Caco-2 (cell line): ENCODE measurements at regions not wholly inside any gene's neighbourhood (a gene's known extent, or its start where the extent isn't known, plus 50 kb on each side); places are given as distances from the start of the nearest gene placed in this dataset.

Experiments used
- BruUV-seq: library from RNA; stranded (reverse); fragments of 400-500 nt; replicated peaks from 2 replicates; lab custom pipeline; 2021; lab: Mats Ljungman, UMichigan
- CTCF ChIA-PET: fragments of 300-600 bp; sonication (Branson Sonifier 250); formaldehyde crosslinking; loops from one replicate; lab custom pipeline; 2022; ENCODE audit warnings: antibody characterized with exemption; lab: Charles Lee
- POLR2A ChIA-PET: fragments of 300-600 bp; sonication (Branson Sonifier 250); formaldehyde crosslinking; loops from one replicate; lab custom pipeline; 2022; ENCODE audit warnings: antibody characterized with exemption; lab: Charles Lee
- DNase-seq, 2 experiments: peaks; one replicate each; pipeline versions ENCODE4 v3.0.0 to v3.0.0-alpha.2; 2020 to 2022
- H3K27me3 ChIP-seq: replicated peaks from 2 replicates; pipeline ENCODE4 v1.6.0; 2011; ENCODE audit warnings: low read length; ENCODE audit not compliant: control insufficient read depth, insufficient read depth
- H3K36me3 ChIP-seq: 2 replicates; pipeline ENCODE4 v1.5.1; 2011; ENCODE audit warnings: low read length; ENCODE audit not compliant: control insufficient read depth, insufficient read depth
- H3K4me1 ChIP-seq: fragments of 250-450 bp; sonication (Bioruptor Pico); 2 replicates; pipeline ENCODE4 v1.5.1; 2020; ENCODE audit warnings: mild to moderate bottlenecking
- H3K4me3 ChIP-seq: 2 replicates; pipeline ENCODE4 v1.5.1; 2011; ENCODE audit warnings: low read depth, mild to moderate bottlenecking, control low read depth, low read length
- H3K9me3 ChIP-seq: fragments of 250-450 bp; sonication (Bioruptor Pico); 2 replicates; pipeline ENCODE4 v1.5.1; 2020; ENCODE audit warnings: mild to moderate bottlenecking, moderate library complexity
- H3K27ac Mint-ChIP-seq: one replicate; pipeline ENCODE4 v1.8.0; 2022; ENCODE audit warnings: mixed read lengths; ENCODE audit not compliant: unreplicated experiment
- H3K27me3 Mint-ChIP-seq: one replicate; pipeline ENCODE4 v1.8.0; 2022; ENCODE audit warnings: mixed read lengths; ENCODE audit not compliant: insufficient read depth, unreplicated experiment
- H3K36me3 Mint-ChIP-seq: one replicate; pipeline ENCODE4 v1.8.0; 2022; ENCODE audit warnings: mild to moderate bottlenecking, mixed read lengths; ENCODE audit not compliant: insufficient read depth, unreplicated experiment
- H3K4me1 Mint-ChIP-seq: one replicate; pipeline ENCODE4 v1.8.0; 2022; ENCODE audit warnings: low read depth, mixed read lengths; ENCODE audit not compliant: unreplicated experiment
- H3K4me3 Mint-ChIP-seq: one replicate; pipeline ENCODE4 v1.8.0; 2022; ENCODE audit warnings: mild to moderate bottlenecking, moderate library complexity, mixed read lengths; ENCODE audit not compliant: unreplicated experiment
- H3K9me3 Mint-ChIP-seq: one replicate; pipeline ENCODE4 v1.8.0; 2022; ENCODE audit warnings: mixed read lengths; ENCODE audit not compliant: unreplicated experiment
- CTCF ChIP-seq, 2 experiments: fragments of 200-600 bp in 1 of 2; IDR thresholded peaks; 1 replicate in 1 of 2; 2 replicates in 1 of 2; pipeline versions ENCODE4 v1.5.1 to v1.8.0; 2011 to 2022; ENCODE audit warnings: antibody characterized with exemption in 1 of 2, control low read depth in 1 of 2, inconsistent platforms in 1 of 2, low read depth in 1 of 2, low read length in 1 of 2, mild to moderate bottlenecking in 1 of 2, moderate library complexity in 1 of 2; ENCODE audit not compliant: insufficient read depth in 1 of 2, severe bottlenecking in 1 of 2, unreplicated experiment in 1 of 2
- intact Hi-C: fragments of 100-400 bp; cut with micrococcal nuclease; formaldehyde crosslinking; loops from one replicate; pipeline ENCODE4 v1.10.0; 2022; ENCODE audit not compliant: unreplicated experiment

- no peak overlapping the region for H3K4me3 Mint-ChIP-seq
- intact Hi-C loops = no loop called here
- Histone ChIP-seq H3K4me3 (no peak overlapping the region), H3K36me3 (no peaks in the 10 kb centered on the region), H3K27me3 (no peaks in the 10 kb centered on the region), H3K4me1 (no peaks in the 10 kb centered on the region), H3K9me3 (no peaks in the 10 kb centered on the region)
- ChIA-PET POLR2A (no interaction called here), CTCF (no interaction called here)
- BruUV-seq = no TSS peak
- no peaks in the 10 kb centered on the region for H3K9me3 Mint-ChIP-seq
- H3K36me3 Mint-ChIP-seq = no peaks in the 10 kb centered on the region
- H3K4me1 Mint-ChIP-seq = no peaks in the 10 kb centered on the region
- no peak overlapping the region for H3K27ac Mint-ChIP-seq
- DNase-seq = no peak
- no peak for TF ChIP-seq CTCF (IDR thresholded peaks at IDR 0.05; ENCODE audit: insufficient read depth in 1 of 2, low read depth in 1 of 2, low read length in 1 of 2, severe bottlenecking in 1 of 2, unreplicated experiment in 1 of 2)
- H3K27me3 Mint-ChIP-seq = peaks cover 6% of the 10 kb centered on the region
Measured at GRCh38 chr11:80083531-80083951, 642.7 kb upstream of the TENM4 start.

GRCh38 chr11:80082406-80082805 is 641.6 kb upstream of the TENM4 start:
- intact Hi-C loops = no loop called here
- Mint-ChIP-seq H3K27ac (no peak overlapping the region), H3K4me1 (no peaks in the 10 kb centered on the region), H3K27me3 (peaks cover 3% of the 10 kb centered on the region), H3K36me3 (no peaks in the 10 kb centered on the region), H3K9me3 (no peaks in the 10 kb centered on the region), H3K4me3 (no peak overlapping the region)
- Histone ChIP-seq H3K4me3 (no peak overlapping the region), H3K9me3 (no peaks in the 10 kb centered on the region), H3K27me3 (no peaks in the 10 kb centered on the region), H3K4me1 (no peaks in the 10 kb centered on the region), H3K36me3 (no peaks in the 10 kb centered on the region)
- no peak for TF ChIP-seq CTCF (IDR thresholded peaks at IDR 0.05; ENCODE audit: insufficient read depth in 1 of 2, low read depth in 1 of 2, low read length in 1 of 2, severe bottlenecking in 1 of 2, unreplicated experiment in 1 of 2)
- ChIA-PET CTCF (no interaction called here), POLR2A (no interaction called here)
- BruUV-seq = no TSS peak
- no peak for DNase-seq

DNA sequence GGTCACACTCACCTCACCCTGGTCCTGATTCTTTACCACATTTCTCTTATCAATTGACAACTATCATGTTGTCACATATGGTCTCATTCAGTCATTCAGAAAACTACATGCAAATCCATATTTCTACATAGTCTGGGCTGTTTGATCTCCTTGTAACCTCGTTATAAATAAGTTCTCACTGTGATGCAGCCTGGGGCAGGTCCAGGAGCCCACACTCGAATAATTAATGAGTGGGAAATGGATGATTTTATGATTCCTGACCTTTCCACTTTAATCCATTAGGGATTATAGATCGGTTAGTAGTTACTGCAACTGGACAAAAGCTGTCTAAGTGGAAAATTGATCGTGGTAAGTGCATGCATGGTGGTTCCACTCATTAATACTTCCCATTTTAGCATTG is 636.3 kb upstream of the TENM4 start:
- Histone ChIP-seq H3K9me3 (no peaks in the 10 kb centered on the region), H3K4me3 (no peak overlapping the region), H3K36me3 (no peaks in the 10 kb centered on the region), H3K4me1 (no peaks in the 10 kb centered on the region), H3K27me3 (no peaks in the 10 kb centered on the region)
- Mint-ChIP-seq H3K36me3 (no peaks in the 10 kb centered on the region), H3K4me3 (no peak overlapping the region), H3K9me3 (no peaks in the 10 kb centered on the region), H3K27ac (no peak overlapping the region), H3K4me1 (no peaks in the 10 kb centered on the region), H3K27me3 (no peaks in the 10 kb centered on the region)
- no TSS peak for BruUV-seq
- ChIA-PET POLR2A (no interaction called here), CTCF (no interaction called here)
- intact Hi-C loops = no loop called here
- TF ChIP-seq CTCF (IDR thresholded peaks at IDR 0.05; ENCODE audit: insufficient read depth in 1 of 2, low read depth in 1 of 2, low read length in 1 of 2, severe bottlenecking in 1 of 2, unreplicated experiment in 1 of 2) = no peak
- DNase-seq = no peak
